ENCODE measurements at regions not wholly inside any gene's neighbourhood (a gene's known extent, or its start where the extent isn't known, plus 50 kb on each side); places are given as distances from the start of the nearest gene placed in this dataset.
"Not testable (repeated sequence)": the region's sequence is repeated elsewhere in the genome, so short reads cannot be mapped to it uniquely, and the experiment has no call there.

DNA sequence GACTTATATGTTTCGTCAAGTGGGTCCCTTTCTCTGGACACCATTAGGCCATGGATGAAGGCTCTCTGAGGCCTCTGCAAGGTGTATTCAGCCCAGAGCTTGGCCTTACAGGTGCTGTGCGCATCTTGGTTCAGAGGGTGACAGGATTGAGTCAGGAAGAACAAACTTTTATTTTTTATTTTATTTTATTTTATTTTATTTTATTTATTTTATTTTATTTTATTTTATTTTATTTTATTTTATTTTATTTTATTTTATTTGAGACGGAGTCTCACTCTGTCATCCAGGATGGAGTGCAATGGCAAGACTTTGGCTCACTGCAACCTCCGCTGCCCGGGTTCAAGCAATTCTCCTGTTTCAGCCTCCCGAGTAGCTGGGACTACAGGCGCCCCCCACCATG, 370.4 kb upstream of the CLNK start:
- H3K27me3 ChIP-seq (ENCODE audit: insufficient read depth); H3F3A ChIP-seq (replicated peaks; ENCODE audit: insufficient read depth); POLR2A ChIA-PET; CTCF ChIA-PET; H2AFZ ChIP-seq (ENCODE audit: low read depth); DNase-seq; H4K20me1 ChIP-seq (ENCODE audit: insufficient read depth); H3K4me3 ChIP-seq (ENCODE audit: low read depth in 2 of 2, low read length in 1 of 2); H3K27ac ChIP-seq (ENCODE audit: low read depth in 2 of 2, low read length in 1 of 2); H3K36me3 ChIP-seq (replicated peaks in 1 of 2; ENCODE audit: control insufficient read depth in 1 of 2, insufficient read depth in 2 of 2, low read length in 1 of 2); H3K79me2 ChIP-seq (ENCODE audit: insufficient read depth); H3K9ac ChIP-seq; H3K4me1 ChIP-seq (ENCODE audit: control insufficient read depth in 1 of 2, insufficient read depth in 2 of 2, low read depth in 1 of 2, low read length in 1 of 2); H3K4me2 ChIP-seq; H3K9me2 ChIP-seq; H3K9me3 ChIP-seq: not testable (repeated sequence)
- 22% methylated on average over 7 of the region's 7 CpGs for WGBS (ENCODE audit: low lambda C conversion rate)

DNA sequence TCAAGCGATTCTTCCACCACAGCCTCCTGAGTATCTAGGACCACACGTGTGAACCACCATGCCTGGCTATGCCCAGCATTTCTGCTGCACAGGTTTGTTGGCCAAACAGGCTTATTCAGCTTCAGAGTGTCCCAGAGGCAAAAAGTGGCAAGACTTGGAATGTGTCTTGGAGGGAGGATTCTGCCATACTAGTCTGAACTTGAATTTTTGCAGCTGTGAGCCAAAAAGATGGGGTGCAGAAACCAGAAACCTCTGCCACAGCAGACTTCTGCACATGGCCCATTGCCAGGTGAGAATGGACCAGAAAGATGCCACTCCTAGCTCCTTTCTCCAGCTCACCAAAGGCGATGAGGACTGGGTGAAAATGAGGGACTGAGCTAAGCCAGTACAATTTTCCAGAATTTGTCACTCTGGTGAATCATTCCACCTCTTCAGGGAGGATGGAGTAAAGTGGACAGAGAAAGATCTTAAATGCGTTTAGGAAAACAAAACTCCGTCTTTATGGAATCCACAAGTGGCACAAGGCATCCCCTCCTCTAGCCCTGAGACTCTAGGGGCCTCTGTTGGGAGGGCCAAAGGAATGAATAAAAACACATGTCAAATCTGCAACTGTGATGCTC, 369.1 kb upstream of the CLNK start:
- no peaks in the 10 kb centered on the region for H3K9me2 ChIP-seq
- H3K79me2 ChIP-seq (ENCODE audit: insufficient read depth): no peaks in the 10 kb centered on the region
- WGBS (ENCODE audit: low lambda C conversion rate): 4% methylated on average over 5 of the region's 5 CpGs
- no peaks in the 10 kb centered on the region for H4K20me1 ChIP-seq (ENCODE audit: insufficient read depth)
- H3K27ac ChIP-seq (ENCODE audit: low read depth in 2 of 2, low read length in 1 of 2): no peak overlapping the region
- H3K9me3 ChIP-seq: no peaks in the 10 kb centered on the region
- no peaks in the 10 kb centered on the region for H3K4me1 ChIP-seq (ENCODE audit: control insufficient read depth in 1 of 2, insufficient read depth in 2 of 2, low read depth in 1 of 2, low read length in 1 of 2)
- H3K4me3 ChIP-seq (ENCODE audit: low read depth in 2 of 2, low read length in 1 of 2): no peak overlapping the region
- no peaks in the 10 kb centered on the region for H3K27me3 ChIP-seq (ENCODE audit: insufficient read depth)
- TF ChIP-seq, protein P1, sequence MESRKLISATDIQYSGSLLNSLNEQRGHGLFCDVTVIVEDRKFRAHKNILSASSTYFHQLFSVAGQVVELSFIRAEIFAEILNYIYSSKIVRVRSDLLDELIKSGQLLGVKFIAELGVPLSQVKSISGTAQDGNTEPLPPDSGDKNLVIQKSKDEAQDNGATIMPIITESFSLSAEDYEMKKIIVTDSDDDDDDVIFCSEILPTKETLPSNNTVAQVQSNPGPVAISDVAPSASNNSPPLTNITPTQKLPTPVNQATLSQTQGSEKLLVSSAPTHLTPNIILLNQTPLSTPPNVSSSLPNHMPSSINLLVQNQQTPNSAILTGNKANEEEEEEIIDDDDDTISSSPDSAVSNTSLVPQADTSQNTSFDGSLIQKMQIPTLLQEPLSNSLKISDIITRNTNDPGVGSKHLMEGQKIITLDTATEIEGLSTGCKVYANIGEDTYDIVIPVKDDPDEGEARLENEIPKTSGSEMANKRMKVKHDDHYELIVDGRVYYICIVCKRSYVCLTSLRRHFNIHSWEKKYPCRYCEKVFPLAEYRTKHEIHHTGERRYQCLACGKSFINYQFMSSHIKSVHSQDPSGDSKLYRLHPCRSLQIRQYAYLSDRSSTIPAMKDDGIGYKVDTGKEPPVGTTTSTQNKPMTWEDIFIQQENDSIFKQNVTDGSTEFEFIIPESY (IDR thresholded peaks at IDR 0.05; ENCODE audit: borderline replicate concordance, low read depth): no peak
- no peak for TF ChIP-seq NFIC (IDR thresholded peaks at IDR 0.05; ENCODE audit: borderline replicate concordance)
- TF ChIP-seq, protein P2, sequence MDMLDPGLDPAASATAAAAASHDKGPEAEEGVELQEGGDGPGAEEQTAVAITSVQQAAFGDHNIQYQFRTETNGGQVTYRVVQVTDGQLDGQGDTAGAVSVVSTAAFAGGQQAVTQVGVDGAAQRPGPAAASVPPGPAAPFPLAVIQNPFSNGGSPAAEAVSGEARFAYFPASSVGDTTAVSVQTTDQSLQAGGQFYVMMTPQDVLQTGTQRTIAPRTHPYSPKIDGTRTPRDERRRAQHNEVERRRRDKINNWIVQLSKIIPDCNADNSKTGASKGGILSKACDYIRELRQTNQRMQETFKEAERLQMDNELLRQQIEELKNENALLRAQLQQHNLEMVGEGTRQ (IDR thresholded peaks at IDR 0.05; ENCODE audit: borderline replicate concordance, low read depth, low read length): no peak
- no peak for TF ChIP-seq SMC3 (IDR thresholded peaks at IDR 0.05; ENCODE audit: low read depth, low read length)
- TF ChIP-seq, protein P3, sequence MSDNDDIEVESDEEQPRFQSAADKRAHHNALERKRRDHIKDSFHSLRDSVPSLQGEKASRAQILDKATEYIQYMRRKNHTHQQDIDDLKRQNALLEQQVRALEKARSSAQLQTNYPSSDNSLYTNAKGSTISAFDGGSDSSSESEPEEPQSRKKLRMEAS (IDR thresholded peaks at IDR 0.05; ENCODE audit: low read depth): no peak
- TF ChIP-seq GABPA (IDR thresholded peaks at IDR 0.05; ENCODE audit: low read depth): no peak
- no peak for TF ChIP-seq POLR2AphosphoS5 (IDR thresholded peaks at IDR 0.05; ENCODE audit: low read depth, low read length)
- no peak for TF ChIP-seq TCF12 (IDR thresholded peaks at IDR 0.05)
- H3K9ac ChIP-seq: no peak overlapping the region
- DNase-seq: no peak
- no peaks in the 10 kb centered on the region for H3F3A ChIP-seq (replicated peaks; ENCODE audit: insufficient read depth)
- ChIA-PET CTCF (no interaction called here), POLR2A (no interaction called here)
- H3K4me2 ChIP-seq: no peak overlapping the region
- no peaks in the 10 kb centered on the region for H3K36me3 ChIP-seq (replicated peaks in 1 of 2; ENCODE audit: control insufficient read depth in 1 of 2, insufficient read depth in 2 of 2, low read length in 1 of 2)
- no peak overlapping the region for H2AFZ ChIP-seq (ENCODE audit: low read depth)

DNA sequence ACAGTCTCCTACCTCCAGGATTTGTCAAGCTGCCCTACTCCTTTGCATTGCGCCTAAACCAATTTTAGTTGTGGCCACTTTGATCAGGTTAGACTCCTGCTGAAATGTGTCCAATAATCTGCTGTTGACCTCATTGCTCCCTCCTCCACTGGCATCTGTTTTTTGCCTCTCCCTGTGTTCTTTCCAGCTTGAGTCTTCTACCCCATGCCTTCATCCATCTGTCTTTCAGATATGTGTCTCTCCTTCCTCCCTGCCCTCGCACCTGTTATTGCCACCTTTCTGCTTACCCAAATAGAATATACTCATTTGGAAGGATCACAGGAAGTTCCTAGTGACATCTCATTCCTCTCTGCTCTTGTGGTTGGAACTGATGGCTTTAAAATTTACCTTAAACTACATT, 366.6 kb upstream of the CLNK start:
- 7% methylated on average over 2 of the region's 2 CpGs for WGBS (ENCODE audit: low lambda C conversion rate)
- DNase-seq: no peak
- Histone ChIP-seq H3K4me1 (ENCODE audit: control insufficient read depth in 1 of 2, insufficient read depth in 2 of 2, low read depth in 1 of 2, low read length in 1 of 2) (no peaks in the 10 kb centered on the region), H2AFZ (ENCODE audit: low read depth) (no peak overlapping the region), H3K9me3 (no peaks in the 10 kb centered on the region), H3K79me2 (ENCODE audit: insufficient read depth) (no peaks in the 10 kb centered on the region), H3K4me2 (no peak overlapping the region), H3K9ac (no peak overlapping the region), H3K4me3 (ENCODE audit: low read depth in 2 of 2, low read length in 1 of 2) (no peak overlapping the region), H3K36me3 (replicated peaks in 1 of 2; ENCODE audit: control insufficient read depth in 1 of 2, insufficient read depth in 2 of 2, low read length in 1 of 2) (no peaks in the 10 kb centered on the region), H3K9me2 (no peaks in the 10 kb centered on the region), H3F3A (replicated peaks; ENCODE audit: insufficient read depth) (no peaks in the 10 kb centered on the region), H4K20me1 (ENCODE audit: insufficient read depth) (no peaks in the 10 kb centered on the region), H3K27me3 (ENCODE audit: insufficient read depth) (no peaks in the 10 kb centered on the region), H3K27ac (ENCODE audit: low read depth in 2 of 2, low read length in 1 of 2) (no peak overlapping the region)
- TF ChIP-seq MEF2A (IDR thresholded peaks at IDR 0.05; ENCODE audit: borderline replicate concordance, low read depth): no peak
- POLR2A ChIA-PET: no interaction called here
- CTCF ChIA-PET: no interaction called here

All from SK-N-SH (cell line).